GOT3 (cell line): ENCODE measurements at regions not wholly inside any gene's neighbourhood (a gene's known extent, or its start where the extent isn't known, plus 50 kb on each side); places are given as distances from the start of the nearest gene placed in this dataset.

Source experiments
- DNase-seq: peaks from one replicate; lab custom pipeline; 2025; ENCODE audit warnings: mixed read lengths; lab: John Stamatoyannopoulos, UW

- no peak for DNase-seq
Measured at GRCh38 chr7:81606078-81606863, 163.6 kb downstream of the HGF start.

DNA sequence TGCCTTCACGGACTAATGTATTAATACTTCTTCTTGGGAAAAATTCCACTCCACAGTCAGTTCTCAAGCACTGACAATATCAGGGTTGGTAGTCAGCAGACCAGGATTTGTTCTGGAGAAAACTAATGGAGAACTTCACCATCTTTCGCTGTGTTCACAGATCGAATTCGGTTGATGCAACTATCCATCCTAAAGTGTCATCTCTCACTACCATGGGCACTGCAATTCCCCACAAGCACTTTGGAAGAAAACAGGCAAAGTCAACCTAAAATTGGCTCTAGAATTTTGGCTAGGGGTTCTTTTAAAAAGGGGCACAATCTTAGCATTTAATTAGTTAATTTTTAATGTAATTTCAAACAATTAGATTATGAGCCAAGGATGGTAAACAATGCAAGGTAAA lies 164.4 kb downstream of the HGF start:
- no peak for DNase-seq

DNA sequence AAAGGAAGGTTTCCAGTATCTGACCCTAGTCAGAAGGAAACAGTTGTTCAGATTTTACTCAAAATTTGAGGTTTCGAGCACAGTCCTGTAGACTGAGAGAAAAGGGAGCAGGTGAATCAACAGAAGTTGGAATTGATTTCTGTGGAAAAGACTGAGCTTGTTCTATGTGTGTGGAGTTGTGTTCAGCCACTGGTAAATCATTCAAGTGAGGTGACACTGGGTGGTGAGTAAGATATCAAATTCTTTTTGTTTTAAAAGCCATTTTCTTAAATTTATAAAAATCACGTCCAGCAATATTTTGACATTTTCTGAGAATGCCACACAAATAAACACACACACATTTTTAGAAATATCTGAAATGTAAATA lies 165.1 kb downstream of the HGF start:
- no peak for DNase-seq

DNA sequence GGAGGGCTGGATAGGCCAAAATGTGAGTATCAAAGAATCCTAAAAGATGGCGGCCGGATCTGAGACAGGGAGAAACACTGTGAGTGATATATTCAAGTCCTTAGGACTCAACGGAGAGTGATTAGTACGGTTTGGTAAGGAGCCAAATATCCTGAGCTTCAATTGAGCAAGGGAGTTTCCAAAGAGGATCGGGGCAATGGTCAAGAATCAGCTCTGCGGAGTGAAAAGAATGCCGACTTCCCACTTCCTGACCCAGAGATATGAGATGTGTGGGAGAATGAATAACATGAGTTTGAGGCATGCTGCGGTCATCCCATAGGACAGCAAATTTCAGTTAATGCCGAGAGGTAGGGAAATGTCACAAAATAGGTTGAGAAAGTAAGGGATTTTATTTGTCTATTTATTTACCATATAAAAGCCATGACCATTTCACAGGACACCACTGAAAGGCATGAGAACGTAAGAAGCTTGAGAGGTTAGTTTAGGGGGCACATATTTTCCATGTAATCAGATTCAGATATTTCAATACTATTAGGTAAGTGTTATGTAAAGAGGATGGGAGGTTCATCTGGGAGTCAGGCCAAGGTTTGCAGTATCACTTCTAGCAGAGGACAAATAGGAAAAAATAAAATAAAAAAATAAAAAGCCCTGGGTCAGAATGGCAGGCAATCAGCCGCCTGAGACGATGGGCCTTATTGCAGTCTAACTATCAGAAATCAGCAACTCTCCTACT lies 165.6 kb downstream of the HGF start:
- DNase-seq: no peak

DNA sequence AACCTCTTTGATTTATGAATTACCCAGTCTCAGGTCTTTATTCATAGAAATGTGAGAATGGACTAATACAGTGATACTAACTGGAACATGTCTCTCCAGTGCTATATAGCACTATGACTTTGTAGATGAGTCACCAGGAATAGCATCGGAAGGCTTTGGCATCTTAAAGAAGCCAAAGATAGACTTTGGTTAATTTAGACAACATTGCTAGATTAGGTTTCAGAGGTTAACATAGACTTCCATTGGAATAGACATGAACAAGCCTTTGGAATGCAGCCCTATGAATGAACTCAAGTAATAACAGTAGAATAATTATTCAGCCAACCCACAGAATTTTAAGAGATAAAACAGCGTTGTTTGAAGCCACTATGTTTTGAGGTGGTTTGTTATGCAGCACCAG lies 169.2 kb downstream of the HGF start:
- no peak for DNase-seq

DNA sequence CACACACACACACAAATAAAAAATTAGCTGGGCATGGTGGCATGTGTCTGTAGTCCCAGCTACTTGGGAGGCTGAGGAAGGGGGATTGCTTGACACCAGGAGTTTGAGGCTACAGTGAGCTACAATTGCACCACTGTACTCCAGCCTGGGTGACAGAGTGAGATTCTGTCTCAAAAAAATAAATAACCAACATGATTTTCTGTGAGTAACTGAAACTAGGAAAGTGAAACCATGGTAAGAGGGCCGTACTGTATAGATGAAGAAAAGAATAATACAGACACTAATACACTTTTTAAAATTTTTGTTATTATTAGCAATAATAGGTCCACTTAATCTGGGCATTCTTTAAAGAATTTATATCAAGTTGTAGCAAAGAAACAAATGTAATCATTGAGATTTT lies 170.9 kb downstream of the HGF start:
- no peak for DNase-seq

- no peak for DNase-seq
Measured at GRCh38 chr7:81594767-81595166, 175.1 kb downstream of the HGF start.

- DNase-seq: no peak
Measured at GRCh38 chr7:81590131-81590530, 179.7 kb downstream of the HGF start.

DNA sequence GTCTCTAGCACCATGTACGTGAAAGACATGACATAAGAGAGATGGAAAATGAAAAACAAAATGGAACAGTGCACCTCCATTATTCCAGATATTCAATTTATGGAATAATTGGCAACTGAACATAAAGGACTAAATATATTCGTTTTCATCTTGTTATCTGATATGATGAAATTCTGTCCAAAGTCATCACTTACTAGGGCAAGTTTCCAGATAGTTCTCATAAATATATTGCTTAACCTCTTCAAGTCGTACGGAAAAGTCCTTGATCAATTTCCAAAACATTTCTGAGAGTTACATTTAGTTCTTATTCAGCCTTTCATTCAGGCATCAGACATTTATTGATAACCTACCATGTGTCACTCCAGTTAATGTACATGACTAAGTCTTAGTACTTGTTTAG lies 185.2 kb downstream of the HGF start:
- DNase-seq: no peak

- DNase-seq: no peak
Measured at GRCh38 chr7:81583882-81584533, 185.8 kb downstream of the HGF start.

DNA sequence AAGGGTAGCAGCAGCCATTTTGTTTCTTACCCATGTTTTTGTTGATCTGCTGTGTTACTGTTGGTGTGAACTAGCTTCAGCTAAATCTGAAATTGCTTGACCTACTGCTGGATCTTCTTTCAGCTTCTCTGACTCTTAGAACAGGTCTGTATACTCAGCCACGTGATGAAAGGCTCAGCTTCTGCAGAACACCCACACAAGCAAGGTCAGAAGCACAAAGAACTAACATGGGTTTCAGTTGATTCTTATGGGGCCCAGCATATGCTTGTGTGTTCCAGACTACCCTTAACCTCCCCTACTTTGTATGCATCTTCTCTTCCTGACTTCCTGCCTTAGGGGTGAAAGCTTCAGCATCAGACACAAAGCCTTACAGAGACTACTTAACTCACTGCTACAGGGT lies 186.8 kb downstream of the HGF start:
- DNase-seq: no peak

GRCh38 chr7:81577642-81578340 lies 192.1 kb downstream of the HGF start:
- no peak for DNase-seq

DNA sequence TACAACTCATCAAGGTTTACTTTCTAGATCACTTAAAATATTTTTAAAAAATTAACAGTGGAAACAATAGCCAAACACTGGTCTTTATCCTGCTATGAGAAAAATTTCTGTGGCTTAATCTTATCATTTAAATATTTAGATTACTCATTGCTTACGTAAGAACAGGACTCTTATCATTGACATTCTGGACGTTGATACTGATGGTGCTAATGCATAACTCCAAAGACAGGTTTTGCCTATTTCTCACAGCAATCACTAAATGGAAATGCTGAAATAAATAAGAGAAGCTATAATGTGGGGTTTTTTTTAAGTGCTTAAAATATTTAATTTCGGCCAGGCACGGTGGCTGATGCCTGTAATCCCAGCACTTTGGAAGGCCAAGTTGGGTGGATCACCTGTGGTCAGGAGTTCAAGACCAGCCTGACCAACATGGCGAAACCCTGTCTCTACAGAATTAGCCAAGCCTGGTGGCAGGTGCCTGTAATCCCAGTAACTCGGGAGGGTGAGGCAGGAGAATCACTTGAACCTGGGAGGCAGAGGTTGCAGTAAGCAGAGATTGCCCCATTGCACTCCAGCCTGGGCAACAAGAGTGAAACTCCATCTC lies 195.0 kb downstream of the HGF start:
- no peak for DNase-seq

GRCh38 chr7:81573932-81574331 lies 195.9 kb downstream of the HGF start:
- DNase-seq: no peak

DNA sequence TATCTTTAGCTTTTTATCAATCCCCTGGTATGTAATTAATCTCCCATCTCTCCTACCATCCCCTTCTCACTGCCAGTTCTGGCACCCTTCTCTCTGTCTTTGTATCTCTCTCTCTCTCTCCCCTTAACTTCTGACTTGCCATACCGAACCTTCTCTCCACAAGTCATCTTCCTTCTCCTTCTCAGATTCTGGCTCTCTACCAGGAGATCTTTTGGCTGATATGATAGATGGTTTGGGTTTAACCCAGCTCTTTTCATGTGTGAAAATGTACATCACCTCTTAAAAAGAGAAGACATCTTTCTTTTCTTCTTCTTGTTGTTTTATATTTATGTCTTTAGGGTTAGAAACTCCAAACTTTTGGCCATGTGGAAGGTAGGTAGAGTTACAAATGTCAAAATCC lies 196.7 kb downstream of the HGF start:
- no peak for DNase-seq

- DNase-seq: no peak
Measured at GRCh38 chr7:81562581-81562980, 207.3 kb downstream of the HGF start.

- no peak for DNase-seq
Measured at GRCh38 chr7:81560708-81561107, 209.1 kb downstream of the HGF start.

DNA sequence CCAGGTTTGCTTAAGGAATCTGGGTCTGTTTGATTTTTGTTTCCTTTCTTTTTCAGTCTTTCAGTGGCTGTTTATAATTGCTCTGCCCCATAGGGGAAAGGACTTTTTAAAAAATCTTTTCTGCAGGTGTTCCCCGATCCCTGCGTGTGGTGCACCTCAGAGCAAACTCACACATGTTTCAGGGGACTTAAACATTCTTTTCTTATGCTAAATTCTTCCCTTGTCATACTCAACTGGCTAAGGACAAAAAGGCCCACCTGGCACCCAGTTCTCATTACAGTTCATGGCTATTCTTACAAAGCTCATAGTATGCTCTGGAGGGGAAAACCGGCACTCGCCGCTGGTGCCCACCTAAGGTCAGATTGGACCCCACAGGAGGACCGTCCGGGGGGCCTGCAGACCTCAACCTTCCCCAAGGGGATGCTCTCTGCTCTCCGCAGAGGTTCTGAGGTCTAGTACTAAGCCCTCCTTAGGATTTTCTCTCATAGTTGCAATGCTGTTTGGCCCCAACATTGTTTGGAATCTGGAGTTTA lies 220.3 kb downstream of the HGF start:
- DNase-seq: no peak

DNA sequence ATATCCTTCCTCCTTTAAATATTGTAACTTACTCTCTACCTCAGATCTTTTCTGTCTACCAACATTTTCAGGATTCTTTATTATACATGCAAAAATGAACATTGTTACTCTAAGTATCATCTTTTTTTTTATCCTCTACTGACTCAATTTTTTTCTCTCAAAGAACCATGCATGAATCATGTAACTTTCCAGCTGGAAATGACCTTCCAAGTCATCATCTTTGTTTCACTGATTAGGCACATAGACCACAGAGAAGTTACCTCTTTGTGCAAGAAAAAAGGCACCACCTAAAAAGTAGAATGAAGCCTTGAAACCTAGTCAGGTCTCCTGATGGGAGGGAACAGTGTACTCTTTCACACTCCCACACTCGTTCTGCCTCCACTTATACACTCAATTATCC lies 234.9 kb downstream of the HGF start:
- DNase-seq: no peak

GRCh38 chr7:81534446-81534845 lies 235.4 kb downstream of the HGF start:
- DNase-seq: no peak

- DNase-seq: no peak
Measured at GRCh38 chr7:81533931-81534330, 235.9 kb downstream of the HGF start.

GRCh38 chr7:81533426-81533825 lies 236.4 kb downstream of the HGF start:
- no peak for DNase-seq
